GM20431 (cell line): ENCODE measurements at regions not wholly inside any gene's neighbourhood (a gene's known extent, or its start where the extent isn't known, plus 50 kb on each side); places are given as distances from the start of the nearest gene placed in this dataset.

ENCODE experiments used
- in situ Hi-C: fragments of 300-500 bp; cut with MseI, MboI; formaldehyde crosslinking; loops from one replicate; pipeline ENCODE4 v1.15.0; 2020; ENCODE audit warnings: low sequenced_read_pairs; ENCODE audit not compliant: unreplicated experiment

- in situ Hi-C loops = no loop called here
Measured at GRCh38 chr13:105177265-105177900, 1358.1 kb downstream of the EFNB2 start.

GRCh38 chr13:105170438-105170837 is 1365.0 kb downstream of the EFNB2 start:
- in situ Hi-C loops = no loop called here

DNA sequence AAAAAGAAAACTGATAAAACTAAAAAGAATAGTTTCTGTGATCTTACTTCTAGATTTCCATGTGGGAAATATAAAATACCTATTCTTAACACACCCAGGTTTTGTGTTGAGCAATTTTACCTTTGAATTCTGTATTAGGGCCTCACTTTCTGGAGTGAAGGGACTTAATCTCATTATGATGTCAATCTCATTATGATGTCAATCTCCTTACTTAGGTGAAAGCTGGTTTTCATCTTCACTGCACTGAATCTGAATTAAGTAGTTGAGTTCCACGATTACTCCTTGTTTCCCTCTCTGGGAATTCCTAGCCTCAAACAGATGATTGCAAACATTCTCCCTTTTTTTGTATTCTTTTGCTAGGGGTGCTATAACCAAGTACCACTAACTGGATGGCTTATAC is 1367.2 kb downstream of the EFNB2 start:
- in situ Hi-C loops = no loop called here

- in situ Hi-C loops = no loop called here
Measured at GRCh38 chr13:105167385-105167784, 1368.1 kb downstream of the EFNB2 start.

DNA sequence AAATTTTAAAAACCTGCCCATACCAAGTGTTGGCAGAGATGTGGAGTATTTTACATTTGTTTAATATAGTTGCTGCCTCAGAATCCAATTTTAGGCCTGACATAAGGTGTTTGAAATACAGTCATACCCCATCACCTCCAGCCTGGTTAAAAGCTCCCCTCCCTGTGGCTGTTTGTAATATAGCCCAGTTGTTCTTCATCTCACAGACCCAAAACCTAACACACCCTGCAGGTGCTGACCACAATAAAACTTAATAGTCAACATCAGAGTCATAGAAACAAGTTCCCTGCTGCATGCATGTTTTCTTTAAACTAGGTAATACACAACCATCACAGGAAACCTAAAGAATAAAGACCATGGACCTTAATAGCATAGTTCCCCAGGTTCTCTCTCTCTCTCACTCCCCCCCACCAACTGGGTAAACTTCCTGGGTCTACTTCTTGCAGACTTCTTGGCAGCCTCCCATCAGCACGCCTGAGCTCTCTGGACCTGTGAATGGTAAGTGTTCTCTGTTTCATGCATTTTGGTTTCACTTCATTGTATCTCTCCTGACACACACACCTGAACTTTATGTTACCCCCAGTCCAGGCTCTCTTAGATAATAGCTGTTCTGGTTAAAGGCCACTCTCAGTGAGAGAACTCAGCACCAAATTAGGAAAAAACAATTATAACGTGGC is 1369.9 kb downstream of the EFNB2 start:
- in situ Hi-C loops = no loop called here

DNA sequence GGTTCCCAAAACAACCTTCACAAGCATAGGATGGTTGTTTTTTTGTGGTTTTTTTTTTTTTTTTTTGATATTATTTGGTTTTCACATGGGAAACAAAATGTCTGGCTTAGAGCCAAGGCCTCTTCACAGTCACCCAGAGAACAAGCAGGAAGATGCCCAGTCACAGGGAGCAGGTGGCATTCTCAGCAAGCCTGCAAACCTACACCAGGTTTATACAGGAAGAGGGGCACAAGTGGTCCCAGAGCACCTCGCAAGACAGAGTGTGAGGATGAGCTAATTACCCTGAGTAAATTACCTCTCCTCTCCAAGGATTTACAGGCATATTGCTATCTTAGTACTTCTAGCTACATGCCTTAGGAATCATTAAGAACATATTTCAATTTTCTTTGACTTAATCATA is 1375.6 kb downstream of the EFNB2 start:
- in situ Hi-C loops = no loop called here

GRCh38 chr13:105153611-105154010 is 1381.9 kb downstream of the EFNB2 start:
- in situ Hi-C loops = no loop called here

DNA sequence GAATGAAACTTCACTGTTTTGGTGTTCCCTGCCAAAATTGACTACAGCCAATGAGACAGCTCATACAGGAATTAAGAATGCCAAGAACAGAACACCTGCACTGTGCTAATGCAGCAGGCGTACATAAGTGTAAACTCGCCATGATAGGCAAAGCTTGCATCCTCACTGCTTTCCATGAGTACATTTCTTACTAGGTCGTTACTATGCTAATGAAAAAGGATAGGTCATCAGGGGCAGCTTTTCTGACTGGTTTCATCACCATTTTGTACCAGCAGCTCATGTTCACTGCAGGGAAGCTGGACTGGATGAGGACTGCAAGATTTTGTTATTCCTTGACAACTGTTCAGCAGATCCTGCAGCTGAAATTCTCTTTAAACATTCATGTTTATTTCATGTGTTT is 1383.8 kb downstream of the EFNB2 start:
- in situ Hi-C loops = no loop called here

DNA sequence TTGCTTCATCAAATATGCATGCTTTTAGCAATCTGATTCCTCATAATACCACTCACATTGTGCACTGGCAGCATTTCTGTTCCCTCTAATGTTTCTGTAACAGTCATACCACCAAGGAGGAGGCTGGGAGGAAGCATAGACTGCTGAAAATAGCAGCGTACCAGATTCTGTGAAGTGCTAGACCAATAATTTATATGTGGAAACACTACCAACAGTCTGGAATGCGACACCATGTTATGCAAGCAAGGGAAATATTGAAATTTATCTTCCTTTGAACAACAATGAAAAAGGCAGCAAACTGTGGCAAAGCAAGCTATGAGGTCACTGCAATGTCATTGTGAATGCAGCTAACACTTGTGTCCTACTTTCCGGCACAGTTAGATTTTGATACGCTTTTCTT is 1388.0 kb downstream of the EFNB2 start:
- in situ Hi-C loops = no loop called here

DNA sequence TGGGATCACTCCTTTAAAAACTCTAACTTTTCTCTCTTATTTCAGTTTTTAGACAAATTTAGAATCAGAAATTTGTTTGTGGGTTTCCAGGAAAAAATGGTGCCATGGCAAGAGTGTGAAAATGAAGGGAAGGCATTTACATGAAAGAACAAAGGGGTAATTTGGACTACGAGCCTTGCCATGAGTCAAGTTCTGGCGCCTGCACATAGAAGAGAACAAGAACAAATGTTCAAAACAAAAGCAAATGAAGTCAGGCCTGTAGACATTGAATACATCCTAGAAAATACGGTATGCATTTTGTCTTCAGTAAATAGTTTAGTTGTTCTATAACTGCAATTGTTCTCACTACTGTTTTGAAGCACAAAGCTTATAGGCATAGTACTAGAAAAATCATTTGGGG is 1390.5 kb downstream of the EFNB2 start:
- in situ Hi-C loops = no loop called here

GRCh38 chr13:105144020-105144419 is 1391.4 kb downstream of the EFNB2 start:
- in situ Hi-C loops = no loop called here

DNA sequence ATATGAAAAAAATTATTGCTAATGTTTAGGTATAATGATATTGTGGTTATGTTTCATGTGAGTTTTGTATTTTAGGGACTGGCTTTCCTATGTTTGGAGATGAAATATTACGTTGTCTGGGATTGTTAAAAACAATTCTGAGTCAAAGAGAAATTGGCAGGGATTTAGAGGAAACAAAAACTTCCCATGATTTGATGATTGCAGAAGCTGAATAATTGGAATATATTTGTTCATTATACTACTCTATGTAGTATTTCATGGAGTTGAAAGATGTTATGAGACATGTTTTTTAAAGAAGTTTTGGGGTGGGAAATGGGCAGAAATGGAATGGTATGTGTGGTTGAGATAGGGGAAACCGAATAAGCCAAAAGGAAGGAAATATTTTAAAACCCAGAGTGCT is 1392.9 kb downstream of the EFNB2 start:
- in situ Hi-C loops = no loop called here

DNA sequence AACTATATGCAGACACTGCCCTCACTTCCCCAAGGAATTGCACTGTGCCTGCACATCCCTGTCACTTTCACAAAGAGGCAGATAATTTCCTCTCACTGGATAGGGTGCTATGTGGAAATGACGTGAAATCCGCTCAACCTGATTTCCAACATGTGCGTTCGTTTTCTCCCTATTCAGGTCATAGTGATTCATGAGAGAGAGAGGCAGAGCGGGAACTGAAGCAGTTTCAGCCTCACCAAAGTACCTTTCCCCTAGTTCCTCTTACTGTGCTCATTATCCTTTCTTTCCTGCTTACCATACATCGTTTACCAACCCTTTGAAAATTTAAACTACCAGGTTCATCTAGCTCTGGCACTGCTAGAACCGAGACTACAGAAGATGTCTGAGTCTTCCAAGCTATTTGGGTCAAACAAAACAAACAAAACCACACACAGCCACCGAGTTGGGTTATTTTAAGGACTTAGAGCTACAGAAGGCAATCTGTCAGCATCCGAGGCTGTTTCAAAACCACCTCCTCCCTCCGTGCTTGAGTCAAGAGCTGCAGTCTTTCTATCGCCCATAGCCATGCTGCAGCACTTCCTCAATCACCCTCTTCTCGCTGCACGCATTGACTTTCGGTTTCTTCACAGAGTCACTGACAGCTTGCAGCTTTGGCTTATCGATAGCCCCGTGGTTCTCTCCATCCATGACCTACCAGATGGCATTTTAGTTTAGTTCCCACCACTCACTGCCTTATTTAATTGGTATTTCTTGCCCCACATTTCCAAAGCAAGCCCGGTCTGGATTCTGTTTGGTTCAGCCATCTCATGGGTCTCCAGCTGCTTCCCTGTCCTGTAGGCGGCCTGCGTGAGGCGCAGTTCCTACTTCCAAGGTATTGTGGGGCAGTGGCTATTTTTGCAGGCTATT is 1395.8 kb downstream of the EFNB2 start:
- in situ Hi-C loops = no loop called here

DNA sequence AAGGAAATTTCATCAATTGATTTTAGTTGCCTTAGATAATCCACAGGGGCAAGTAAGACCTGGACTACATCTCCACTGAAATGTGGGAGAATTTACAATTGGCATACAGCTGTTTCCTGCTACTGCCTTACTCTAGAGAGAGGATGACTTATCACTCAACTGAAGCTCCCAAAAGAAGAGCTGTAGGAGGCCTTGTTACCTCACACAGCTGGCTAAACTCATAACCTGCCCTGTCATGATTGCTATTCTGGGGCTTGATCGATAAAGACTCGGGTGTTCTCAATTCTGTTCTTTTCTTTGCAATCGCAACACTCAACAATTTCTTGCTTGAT is 1396.4 kb downstream of the EFNB2 start:
- in situ Hi-C loops = no loop called here

GRCh38 chr13:105135852-105136615 is 1399.4 kb downstream of the EFNB2 start:
- in situ Hi-C loops = no loop called here

DNA sequence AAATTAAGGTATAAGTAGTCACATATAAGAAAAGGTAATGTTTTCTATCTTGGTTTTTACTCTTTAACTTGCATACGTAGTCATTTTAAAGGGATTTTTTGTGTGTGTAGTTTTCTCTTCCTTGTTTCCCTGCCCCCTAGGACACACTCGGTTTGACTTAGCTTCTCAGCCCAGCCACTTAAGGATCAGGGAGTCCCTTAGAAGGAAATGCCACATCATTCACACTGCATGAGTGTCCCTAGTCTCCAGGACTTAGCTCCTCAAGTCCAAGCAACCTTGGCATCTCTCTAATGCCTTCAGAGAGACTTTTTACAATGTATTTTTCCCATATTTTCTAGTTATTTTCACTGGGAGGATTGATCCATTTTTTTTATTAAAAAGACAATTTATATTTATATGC is 1407.7 kb downstream of the EFNB2 start:
- in situ Hi-C loops = no loop called here

- in situ Hi-C loops = no loop called here
Measured at GRCh38 chr13:105121221-105121620, 1414.2 kb downstream of the EFNB2 start.

DNA sequence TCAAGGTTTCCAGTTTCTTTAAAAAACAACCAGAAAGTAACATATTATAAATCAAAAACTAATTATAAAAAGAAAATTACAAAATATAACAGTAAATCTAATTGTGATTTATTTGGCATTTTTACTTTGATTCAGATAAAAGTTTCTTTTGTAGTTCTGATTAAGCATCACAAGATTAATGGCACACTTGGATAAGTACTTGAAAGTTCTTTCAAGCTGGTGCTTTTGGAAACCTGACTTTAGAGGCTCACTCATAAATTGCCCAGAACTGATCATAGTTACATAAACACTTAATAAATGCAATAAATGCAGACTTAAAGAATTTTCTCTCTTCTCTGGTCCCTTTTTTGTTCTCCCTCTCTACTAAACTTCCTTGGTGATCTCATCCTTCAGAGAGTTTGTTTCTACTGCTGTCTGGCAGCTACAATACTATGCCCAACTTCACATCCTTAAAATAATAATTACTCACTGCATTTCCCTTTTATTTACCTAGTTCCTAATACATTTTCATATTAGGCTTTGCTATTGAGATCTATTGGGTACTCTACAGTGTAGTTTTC is 1417.0 kb downstream of the EFNB2 start:
- in situ Hi-C loops = no loop called here

DNA sequence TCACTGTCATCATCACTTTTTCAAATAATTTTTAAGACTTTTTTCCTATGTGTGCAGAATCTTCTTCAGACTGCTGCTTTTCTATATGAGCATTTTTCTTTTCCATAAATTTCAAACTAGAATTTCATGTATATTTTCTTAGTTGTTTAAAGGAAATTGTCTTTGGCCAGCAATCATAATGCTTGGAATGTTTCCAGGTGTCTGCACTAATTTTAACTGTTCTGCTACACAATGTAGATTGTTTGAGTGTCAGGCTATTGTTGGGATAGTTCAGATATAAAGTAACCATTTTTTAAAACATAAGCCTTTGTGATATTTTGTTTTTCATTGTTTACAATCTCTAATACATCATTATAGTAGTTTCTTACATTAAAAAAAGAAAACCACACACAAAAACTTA is 1418.5 kb downstream of the EFNB2 start:
- in situ Hi-C loops = no loop called here

DNA sequence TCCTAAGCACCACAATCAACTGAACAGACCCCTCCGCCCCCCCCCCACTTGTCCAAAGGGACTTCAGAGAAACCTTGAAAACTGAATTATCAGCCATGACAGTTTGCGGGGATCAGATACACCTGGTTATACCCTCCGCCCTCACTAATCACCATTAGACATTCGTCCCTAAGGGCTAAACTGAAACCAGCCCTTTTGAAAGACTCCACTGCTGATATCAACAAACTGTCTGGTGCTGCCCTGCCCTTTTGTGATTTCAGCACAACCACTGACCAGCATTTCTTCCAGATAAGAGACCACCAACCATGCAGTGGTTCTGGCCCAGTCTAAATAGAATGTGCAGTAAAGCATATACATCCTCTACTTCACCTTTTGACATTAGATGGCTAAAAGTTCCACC is 1422.9 kb downstream of the EFNB2 start:
- in situ Hi-C loops = no loop called here
